SK-MEL-5 (cell line): ENCODE measurements at regions not wholly inside any gene's neighbourhood (a gene's known extent, or its start where the extent isn't known, plus 50 kb on each side); places are given as distances from the start of the nearest gene placed in this dataset.

Experiments used
- DNase-seq: peaks from one replicate; pipeline ENCODE4 v3.0.0-alpha.2; 2016; ENCODE audit warnings: low read depth, low spot score
- in situ Hi-C: cut with HindIII; loops from 2 replicates; pipeline ENCODE4 v1.10.0; 2016; ENCODE audit warnings: low sequenced_read_pairs, high pct_unique_total_duplicates, low pct_unique_long_range_greater_than_20kb

DNA sequence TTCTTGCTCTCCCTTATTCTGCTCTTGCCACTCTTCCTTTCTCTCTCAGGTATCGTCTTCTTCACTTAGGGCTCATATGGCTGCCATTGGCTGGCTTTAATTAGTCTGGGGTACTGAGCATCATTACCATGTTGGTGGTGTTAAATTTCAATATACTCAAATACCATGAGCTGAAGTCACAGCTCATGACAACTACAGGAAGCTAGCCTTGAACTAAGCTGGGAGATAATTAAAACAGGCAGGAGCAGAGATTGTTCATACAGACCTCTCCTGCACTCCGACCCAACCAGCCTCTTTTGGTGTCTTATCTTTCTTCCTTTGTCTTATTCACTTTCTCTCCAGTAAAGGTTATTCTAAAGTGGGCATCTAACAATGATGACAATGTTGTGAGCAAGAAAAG is 130.9 kb upstream of the BLID start:
- DNase-seq: no peak
- in situ Hi-C loops: no loop called here

DNA sequence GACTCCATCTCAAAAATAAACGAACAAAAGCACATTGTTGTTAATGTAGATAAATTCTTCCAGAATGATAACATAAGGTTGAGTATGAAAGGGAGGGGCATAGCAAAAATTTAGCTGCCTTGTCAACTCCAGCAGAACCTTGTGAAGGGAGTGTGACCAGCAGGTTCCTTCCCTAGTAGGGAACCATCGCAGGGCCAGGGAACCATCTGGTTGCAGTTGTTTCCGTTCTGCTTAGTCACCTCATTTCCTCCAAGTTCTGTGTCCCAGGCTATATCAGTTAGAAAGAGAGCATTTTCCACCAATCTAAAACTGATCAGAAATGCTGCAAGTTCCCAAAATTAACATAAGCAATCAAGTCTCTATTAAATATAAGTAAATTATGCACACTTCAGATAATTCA is 126.7 kb upstream of the BLID start:
- in situ Hi-C loops: no loop called here
- DNase-seq: no peak

DNA sequence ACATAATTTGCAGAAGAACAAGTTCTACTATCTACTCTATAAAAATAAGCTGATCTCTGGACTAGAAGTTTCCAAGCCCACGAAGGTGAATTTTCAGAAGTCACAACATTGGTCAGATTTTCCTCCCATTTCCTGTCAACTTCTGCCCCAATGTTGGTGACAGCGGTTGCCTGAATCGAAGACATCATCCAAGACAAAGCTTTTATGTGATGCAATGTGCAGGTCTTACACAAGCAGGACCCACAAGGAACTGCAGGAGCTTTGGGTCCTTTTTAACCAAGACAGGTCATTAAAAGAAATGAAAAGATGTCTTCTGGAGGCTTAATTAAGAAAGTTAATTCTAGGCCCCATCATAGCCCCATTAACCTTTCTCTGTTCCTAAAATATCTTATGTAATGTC is 125.6 kb upstream of the BLID start:
- DNase-seq: no peak
- in situ Hi-C loops: no loop called here

DNA sequence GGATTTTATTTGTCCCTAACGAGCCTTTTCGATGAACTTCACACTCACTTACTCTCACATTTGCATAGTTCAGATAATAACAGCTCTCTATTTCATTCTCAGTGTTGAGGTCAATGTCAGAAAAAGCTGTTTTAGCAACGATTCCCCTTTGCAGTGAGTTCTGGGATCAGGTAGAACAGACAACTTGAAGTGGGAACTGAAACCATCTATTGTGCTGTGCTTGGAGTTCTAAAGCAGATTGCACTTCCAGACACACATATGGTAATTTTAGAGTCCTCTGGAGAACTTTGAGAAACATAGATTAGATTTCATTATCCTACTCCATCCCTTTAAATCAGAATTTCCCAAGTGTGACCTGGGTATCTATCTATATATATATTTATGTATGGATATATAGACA is 124.6 kb upstream of the BLID start:
- DNase-seq: no peak
- in situ Hi-C loops: no loop called here

DNA sequence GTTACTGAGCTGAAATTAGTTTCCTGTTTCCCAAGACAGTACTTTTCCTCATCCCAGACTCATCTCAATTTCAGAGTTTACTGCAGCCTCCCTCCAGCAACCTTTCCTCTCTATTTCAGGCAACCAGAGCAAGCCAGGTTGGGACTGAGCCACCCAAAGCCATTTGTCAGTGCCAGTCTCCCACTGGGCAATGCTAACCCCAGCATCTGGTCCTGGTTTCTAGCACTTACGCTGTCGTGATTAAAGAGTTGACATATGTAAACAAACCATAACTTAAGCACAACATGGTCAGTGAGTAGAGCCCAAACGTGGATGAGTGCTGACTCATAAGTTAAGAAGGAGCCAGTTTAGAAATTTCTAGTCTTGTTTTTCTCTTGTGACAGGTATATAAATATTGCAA is 119.6 kb upstream of the BLID start:
- in situ Hi-C loops: no loop called here
- no peak for DNase-seq

DNA sequence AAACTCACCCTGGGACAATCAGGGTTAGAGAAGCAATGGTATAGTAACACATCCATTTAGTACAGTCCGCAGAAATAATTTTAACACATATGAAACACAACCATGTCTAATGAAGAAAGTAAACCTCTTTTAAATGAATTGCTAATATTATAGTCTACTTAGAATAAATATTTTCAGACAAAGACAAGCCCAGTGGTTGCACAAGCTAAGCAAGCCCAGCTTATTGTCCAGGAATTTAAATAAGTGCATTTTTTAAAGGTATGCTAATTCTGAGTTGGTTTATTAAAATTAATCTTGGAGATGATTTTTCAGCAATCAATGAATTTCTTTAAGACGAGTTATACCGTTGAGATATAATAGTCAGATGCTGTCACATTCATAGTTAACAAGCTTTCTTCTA is 118.8 kb upstream of the BLID start:
- no peak for DNase-seq
- in situ Hi-C loops: no loop called here

DNA sequence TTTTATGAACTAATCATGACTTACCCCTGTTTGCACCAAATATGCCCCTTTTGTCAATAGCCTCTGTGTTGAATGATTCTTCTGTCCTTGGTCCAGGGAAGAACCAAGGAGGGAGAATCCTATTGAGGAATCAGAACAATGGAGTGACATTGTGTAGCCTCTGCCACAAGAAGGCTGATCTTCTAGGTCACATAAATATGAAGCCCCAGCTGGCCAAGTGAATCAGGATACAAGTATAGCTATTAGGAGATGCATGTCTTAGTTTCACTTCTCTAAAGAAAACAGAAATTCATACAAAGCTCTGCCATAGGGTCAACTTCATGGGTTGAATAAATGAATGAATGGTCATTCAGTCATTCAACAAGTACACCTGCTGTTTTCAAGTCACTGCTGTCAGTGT is 118.2 kb upstream of the BLID start:
- in situ Hi-C loops: no loop called here
- DNase-seq: no peak

DNA sequence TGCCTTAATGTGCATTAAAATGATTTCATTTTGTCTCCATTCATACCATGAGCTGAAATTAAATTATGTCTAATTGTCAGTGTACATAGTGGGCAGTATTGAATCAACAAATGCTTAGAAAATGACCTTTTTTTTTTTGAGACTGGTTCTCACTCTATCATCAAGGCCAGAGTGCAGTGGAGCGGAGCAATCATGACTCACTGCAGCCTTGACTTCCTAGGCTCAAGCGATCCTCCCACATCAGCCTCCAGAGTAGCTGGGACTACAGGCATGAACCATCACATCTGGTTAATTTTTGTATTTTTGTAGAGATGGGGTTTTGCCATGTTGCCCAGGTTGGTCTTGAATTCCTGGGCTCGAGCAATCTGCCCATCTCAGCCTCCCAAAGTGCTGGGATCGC is 117.0 kb upstream of the BLID start:
- no peak for DNase-seq
- in situ Hi-C loops: no loop called here

DNA sequence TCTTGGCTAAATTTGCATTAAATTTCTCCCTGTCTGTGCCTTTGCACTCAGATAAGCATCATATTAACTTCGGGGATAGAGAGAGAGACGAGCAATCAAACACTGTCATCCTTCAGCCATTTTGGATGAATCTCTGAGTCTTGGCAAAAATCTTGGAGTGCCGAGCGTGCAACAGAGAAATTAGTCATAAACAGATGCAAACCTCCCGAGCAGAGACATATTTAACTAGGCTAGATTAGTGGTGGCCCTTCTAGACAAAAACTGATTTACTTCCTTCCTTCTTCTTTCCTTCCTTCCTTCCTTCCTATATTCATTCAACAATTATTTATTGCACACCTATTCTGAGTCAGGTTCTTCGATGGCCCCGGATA is 114.4 kb upstream of the BLID start:
- no peak for DNase-seq
- in situ Hi-C loops: no loop called here

DNA sequence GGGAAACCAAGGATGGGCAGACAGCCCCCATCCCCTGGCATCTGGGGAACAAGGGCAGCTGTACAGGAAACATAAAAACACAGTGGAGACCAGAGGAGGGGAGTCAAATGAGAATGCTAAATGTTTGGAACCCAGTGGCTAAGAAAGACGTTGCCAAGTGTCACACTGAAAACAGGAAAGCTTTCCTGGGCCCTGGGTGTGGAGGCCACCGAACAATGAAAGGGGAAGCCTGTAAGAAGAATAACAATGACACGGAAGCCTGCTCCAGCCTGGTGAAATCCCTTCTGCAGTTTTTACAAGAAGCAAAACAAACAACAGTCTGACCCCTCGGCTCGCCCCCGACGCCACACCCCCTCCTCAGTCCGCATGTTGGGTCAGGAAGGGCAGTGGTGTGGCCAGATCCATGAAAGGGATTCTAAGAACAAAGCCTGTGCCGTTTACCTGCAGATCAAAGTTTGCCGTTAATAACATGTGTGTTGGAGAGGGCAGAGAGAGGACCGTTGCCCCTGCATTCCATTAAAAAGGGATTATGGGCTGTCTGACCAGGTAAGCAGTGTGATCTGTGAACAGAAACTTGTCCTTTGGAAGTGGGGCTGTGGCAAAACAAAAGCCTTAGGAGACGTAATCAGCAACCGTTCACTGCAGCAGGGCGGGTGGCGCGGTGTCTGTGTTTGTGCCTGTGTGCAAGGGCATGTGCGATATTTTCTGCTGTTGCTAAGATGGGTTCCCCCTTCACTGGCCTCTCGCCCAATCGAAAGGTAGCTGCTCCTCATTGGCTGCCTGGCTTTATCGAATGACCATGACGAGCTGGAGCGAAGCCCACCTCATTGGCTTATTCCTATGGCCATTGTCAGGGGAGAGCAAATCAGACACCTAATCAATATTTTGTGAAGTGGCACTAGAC is 113.7 kb upstream of the BLID start:
- no peak for DNase-seq
- in situ Hi-C loops: no loop called here

DNA sequence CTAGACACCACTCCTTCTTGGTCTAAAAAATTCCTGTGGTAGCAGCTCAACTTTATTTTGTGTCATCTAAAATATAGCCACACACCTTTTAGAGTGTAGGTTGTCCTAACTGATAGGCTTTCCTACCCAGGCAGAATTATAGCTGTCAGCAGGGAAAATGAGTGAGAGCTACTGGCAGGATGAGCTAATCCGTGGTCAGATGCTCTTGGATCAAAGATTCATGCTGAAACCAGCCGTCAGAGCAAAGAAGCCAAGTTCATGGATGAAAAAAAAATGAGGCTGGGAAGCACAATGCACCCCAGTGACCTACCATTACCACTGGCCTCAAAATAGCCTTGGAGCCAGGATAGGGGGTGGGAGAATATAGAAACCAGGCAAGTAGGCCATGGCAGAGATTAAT is 113.1 kb upstream of the BLID start:
- no peak for DNase-seq
- in situ Hi-C loops: no loop called here

DNA sequence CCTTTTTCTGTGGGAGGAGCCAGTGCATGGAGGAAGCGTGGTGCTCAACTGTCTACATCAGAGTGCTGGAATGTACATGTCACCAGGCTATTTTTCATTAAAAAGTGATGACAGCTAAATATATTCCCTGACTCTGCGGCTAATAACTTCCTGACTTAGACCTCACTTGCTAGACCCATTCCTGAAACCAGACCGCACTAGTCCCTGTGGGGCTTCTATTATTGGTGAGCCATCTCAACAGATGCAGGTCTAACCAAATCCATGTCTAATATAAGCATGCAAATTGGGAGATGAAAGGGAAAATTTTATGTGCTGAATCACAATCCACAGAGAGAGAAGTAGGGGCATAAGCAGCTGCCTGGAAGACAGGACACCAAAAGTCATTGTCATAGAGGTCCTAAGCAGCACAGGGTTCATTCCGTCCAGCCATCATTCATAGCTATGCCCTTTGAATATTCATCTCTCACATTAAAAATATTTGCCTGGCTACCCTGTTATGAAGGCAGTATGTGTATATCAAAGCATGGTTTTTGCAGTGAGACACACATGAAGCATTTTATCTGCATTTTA is 110.9 kb upstream of the BLID start:
- in situ Hi-C loops: no loop called here
- DNase-seq: no peak

DNA sequence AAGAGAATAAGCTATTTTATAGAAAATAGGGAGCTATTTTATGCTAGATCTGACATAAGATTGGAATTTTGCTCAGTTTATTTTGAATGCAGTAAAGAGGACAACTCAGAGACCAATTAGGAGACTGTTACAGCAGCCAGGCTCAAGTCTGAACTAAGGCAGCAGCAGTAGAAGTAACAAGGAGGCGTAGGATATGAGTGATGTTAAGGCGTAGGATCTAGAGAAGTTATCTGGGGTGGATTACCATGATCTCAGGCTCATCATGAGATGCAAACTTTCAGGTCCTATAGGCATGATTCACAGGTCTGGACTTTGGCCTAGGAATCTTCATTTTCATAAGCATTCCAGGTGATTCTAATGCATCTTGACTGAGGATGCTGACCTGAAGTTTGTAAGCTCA is 108.9 kb upstream of the BLID start:
- in situ Hi-C loops: no loop called here
- no peak for DNase-seq

DNA sequence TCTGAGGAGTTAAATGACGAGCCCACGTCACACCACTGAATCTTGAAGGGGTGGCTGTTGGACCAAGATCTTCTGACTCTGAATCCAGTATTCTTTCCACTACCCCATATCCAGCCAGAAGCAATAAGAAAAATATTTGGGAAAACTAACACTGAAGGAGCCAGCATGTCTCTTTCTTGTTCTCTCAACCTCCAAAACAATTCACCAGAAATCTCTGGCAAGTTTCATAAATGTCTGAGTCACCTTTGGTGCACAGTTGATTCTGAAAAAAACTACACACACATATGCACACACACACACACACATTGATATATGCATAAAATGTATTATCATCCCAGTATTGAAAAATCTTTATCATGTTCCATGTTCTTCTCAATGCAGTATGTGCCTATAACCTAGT is 104.3 kb upstream of the BLID start:
- in situ Hi-C loops: no loop called here
- no peak for DNase-seq

DNA sequence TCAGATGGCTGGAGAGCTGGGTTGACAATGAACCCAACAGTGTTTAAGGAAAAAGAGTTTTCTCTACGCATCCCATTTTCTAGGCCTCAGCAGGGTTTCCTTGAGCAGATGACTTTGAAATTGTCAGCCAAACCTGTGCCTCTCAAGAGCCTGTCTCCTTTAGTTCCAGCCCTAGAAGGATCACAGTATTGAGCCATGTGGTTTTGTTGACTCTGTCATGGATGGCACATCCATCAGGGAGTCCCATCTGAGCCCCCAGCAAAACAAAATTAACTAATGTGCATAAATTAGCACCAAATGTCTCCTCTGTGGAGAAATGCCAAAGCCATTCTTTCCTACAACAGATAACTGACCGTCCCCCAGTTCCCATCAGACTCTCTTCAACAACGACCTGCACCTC is 103.8 kb upstream of the BLID start:
- no peak for DNase-seq
- in situ Hi-C loops: no loop called here

DNA sequence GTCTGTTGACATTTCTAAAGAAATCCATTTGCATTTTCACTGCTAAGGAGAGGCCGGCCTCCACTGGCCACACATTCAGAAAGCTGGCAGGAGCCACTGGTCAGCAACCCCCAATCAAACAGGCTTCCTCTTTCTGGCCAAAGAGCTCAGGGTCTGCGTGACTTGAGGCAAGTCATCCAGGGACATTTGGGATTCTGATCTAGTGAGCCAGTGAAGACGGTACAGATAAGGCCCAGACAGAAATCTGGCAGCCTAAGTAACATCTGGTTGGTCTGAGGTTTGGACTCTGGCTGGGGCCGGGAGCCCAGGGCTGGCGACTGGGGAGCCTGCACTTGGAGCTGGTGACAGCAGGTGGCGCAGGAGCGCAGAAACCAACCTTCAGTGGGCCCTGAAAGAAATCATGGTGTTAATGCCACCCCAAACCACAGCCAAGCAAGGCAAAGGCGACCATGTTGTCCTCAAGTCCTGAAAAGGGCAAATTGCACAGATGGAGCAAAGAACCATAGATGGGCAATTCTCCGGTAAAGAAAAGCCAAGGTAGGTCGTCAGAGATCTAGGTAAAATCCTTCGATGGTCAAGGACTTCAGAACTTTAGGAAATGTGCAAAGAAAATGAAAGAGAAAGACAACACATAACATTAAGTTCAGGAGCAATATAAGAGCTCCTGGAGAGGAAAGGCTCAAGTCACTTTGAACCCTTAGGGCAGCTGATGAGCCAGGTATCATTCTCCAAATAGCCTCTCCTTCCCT is 99.4 kb upstream of the BLID start:
- DNase-seq: peak; percentile 70
- in situ Hi-C loops: no loop called here

DNA sequence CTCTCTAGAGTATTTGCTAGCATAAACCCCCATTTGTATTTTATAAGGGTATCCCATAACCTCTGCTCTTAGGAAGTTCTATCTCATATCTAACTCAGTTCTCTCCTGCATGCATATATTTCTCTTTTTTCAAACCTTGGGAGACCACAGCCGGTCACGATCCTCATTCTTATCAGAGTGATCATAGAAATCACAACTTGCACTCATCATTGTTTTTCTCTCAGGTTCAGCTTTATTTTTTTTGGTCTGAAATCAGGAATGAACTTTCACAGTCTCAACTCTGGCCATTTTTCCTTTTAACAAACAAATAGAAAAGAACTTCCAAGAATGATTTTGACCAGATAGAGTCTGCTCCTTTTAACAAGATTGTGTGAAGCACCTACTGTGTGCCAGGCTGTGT is 98.6 kb upstream of the BLID start:
- in situ Hi-C loops: no loop called here
- no peak for DNase-seq

DNA sequence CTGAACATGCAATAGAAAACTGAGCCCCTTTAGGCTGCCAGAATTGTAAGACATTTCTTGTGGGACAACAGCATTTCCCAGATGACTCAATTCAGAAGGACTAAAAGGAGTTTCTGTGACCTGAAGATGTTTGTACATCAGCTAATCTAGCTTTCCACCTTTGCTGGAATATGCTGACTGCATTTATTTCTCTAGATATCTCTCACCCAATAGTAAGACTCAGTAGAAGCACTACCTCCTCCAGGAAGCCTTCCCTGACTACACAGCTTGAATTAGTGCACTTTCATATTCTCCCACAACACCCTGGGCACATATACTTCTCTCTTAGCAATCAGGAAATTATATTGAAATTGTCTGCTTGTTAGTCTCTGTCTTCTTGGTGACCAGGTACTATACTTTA is 98.1 kb upstream of the BLID start:
- DNase-seq: no peak
- in situ Hi-C loops: no loop called here

DNA sequence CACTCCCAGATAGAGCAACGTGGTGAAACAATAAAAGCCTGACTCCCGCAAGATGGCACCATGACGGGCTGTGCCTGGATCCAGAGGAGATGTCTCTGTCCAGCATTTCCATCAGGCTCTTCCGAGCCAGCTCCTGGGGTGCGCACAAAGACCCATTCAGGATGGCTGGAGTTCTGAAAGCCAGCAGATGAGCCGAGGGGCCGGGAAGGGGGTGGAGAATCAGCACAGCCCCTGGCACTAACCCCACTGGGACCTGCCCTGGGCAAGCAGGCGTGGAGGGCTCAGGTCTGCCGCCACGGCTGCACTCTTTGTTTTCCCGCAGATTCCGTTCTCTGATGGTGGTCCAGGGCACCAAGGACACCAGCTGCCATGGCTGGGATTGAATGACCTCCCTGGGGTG is 97.2 kb upstream of the BLID start:
- DNase-seq: no peak
- in situ Hi-C loops: no loop called here
